ENCODE measurements at regions not wholly inside any gene's neighbourhood (a gene's known extent, or its start where the extent isn't known, plus 50 kb on each side); places are given as distances from the start of the nearest gene placed in this dataset.

DNA sequence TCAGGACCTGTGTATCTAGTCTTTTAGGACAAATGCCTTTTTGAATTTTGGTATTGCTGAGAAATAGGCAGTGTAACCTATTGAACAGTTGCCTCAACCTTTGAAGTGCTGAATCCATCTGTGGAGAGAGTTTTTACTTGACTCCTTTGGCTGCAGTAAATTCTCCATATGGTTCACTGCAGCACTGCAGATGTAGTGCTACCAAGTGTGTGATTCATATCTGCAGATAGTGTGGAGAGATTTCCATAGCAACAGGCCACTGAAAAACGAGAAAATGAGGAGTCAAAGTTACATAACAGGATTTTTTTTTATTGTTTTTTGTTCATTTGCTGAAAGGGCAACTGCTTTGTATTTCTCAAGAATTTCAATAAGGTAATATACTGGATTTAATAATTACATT is 356.1 kb downstream of the RAB38 start:
- TF ChIP-seq, protein P1, sequence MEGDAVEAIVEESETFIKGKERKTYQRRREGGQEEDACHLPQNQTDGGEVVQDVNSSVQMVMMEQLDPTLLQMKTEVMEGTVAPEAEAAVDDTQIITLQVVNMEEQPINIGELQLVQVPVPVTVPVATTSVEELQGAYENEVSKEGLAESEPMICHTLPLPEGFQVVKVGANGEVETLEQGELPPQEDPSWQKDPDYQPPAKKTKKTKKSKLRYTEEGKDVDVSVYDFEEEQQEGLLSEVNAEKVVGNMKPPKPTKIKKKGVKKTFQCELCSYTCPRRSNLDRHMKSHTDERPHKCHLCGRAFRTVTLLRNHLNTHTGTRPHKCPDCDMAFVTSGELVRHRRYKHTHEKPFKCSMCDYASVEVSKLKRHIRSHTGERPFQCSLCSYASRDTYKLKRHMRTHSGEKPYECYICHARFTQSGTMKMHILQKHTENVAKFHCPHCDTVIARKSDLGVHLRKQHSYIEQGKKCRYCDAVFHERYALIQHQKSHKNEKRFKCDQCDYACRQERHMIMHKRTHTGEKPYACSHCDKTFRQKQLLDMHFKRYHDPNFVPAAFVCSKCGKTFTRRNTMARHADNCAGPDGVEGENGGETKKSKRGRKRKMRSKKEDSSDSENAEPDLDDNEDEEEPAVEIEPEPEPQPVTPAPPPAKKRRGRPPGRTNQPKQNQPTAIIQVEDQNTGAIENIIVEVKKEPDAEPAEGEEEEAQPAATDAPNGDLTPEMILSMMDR (IDR thresholded peaks at IDR 0.05) = no peak
- no peak for TF ChIP-seq EZH2phosphoT487 (IDR thresholded peaks at IDR 0.05)
